HG03457 (cell line): ENCODE measurements at regions not wholly inside any gene's neighbourhood (a gene's known extent, or its start where the extent isn't known, plus 50 kb on each side); places are given as distances from the start of the nearest gene placed in this dataset.
"Not testable (repeated sequence)": the region's sequence is repeated elsewhere in the genome, so short reads cannot be mapped to it uniquely, and the experiment has no call there.

Experiments used
- ATAC-seq: cut with Tn5 transposase; IDR thresholded peaks from one replicate; pipeline ENCODE4 v1.9.1; 2021; ENCODE audit warnings: moderate number of reproducible peaks; ENCODE audit not compliant: unreplicated experiment

DNA sequence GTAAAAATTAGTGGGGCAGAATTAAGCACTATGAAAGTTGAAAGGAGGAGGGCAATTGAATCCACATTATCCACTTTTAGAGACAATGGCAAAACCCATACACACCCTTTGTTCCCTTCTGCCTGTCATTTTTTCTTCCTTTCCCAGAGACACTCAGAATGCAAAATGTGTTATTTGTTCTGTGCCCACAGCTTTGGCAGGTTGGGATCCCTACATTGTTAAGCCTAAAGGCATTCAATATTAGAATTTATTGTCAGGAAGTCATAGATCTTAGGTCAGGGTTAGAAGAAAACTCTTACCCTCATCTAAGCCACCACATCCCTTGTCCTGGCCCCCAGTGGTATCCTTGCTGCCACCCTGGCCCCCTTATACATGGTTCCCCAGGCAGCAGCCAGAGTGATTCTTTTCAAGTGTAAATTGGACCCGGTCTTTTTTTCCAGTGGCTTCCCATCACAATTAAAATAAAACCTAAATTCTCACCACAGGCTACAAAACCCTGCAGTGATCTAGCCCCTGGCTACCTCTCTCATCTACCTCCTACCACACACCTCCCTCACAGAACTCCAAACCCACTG lies 470.1 kb upstream of the ATP11B start:
- ATAC-seq = no peak

DNA sequence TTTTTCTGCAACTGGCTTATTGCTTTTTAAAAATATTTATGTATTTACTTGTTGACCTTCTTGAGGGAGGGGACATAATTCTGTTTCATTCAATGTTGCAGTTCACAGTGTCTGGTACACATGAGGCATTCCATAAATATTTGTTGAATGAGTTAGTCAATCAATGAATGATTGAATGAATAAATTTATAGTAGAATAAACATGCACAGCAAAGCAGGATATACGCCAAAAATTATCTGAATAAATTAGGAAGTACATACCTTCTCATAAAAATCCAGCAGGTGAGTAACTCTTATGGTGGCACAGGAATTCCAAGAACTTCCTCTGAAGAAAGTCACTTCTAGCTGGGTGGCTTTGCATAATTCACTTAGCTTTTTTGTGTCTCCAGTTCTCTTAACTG lies 469.4 kb upstream of the ATP11B start:
- ATAC-seq = no peak

DNA sequence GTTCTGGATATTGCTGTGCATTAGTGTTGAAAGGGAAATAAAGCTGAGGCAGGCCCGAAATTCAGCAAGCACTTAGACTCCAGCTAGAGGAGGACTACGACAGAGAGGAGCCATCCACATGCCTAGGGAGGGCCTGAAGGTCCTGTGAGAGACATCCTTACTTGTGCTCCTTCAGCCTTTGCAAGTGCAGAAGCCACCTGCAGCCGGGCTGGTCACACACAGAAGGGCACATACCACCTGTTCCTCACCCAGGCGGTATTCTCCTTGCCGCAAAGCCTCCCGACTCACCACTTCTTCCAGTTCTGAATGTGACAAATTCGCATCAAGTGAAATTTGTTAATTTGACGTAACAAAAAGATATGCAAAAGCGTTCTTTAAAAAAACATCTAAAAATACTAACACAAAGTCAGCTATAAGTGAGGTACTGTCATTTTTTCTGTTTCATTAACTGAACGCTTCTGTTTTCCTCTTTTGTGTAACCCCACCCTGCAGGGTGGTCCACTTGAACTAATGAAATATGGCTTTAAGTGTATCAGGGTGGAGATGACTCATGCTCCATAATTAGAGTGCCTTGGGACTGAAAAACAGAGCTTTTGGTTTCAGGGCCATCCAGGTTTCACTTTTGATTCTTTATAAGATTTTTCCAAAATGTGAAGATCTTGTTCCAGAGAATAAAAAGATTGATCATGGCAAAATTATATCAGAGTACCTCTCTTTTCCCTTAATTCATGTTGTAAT lies 467.9 kb upstream of the ATP11B start:
- ATAC-seq = no peak

DNA sequence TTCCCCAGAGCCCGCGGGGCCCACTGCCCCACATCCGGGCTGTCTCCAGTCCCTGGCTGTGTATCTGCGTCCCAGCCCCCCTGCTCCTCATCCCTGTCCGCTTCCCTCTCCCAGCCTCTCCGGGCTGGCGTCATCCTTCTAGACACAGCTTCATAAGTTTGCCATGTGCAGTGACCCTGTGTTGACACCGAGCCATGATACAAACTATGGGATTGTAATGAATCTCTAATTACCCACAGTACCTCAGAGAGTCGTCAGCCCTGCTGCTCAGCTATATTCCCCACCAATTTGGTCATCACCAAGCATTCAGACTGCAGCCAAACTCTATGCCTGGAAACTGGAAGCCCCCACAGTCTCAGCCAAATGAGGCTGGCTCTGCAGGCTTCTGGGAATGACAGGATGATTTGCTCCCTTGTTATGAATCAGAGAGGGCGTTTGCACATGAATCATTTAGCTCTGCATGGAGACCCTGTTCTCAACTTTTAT lies 466.1 kb upstream of the ATP11B start:
- no peak for ATAC-seq

DNA sequence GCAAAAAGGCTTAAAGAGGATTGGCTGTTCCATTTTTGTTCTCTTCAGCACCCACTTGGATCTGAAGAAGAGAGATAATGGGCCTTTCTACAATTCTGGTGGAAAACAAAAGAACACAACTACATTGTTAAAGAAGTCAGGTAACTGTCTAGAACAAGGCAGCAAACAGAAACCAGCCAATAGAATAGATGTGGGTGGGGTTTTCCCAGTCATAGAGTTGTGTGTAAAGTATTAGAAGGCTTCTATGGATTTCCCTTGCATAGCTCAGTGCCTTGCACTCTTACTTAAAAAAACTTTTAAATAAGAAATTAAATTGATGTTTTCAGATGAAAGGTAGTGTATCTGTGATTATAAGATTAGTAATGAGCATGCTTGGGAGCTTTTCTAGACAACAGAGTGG lies 462.7 kb upstream of the ATP11B start:
- no peak for ATAC-seq

DNA sequence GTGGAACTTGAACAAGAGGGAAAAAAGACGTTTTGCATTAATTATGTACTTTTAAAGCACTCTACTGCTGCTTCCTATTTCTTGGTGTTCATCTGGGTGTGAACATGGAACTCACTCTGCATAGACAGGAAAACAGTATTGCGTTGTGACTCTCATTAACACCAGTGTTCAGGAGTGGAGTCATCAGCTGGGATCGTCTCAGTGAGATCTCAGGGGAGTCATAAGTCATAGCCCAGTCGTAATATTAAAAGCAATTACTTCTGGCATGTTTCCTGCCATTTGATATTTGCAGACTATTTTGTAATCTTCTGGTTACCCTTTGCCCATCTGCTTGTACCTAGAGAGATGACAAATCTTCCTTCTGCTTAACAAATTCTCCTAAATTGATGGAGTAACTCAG lies 462.0 kb upstream of the ATP11B start:
- no peak for ATAC-seq

DNA sequence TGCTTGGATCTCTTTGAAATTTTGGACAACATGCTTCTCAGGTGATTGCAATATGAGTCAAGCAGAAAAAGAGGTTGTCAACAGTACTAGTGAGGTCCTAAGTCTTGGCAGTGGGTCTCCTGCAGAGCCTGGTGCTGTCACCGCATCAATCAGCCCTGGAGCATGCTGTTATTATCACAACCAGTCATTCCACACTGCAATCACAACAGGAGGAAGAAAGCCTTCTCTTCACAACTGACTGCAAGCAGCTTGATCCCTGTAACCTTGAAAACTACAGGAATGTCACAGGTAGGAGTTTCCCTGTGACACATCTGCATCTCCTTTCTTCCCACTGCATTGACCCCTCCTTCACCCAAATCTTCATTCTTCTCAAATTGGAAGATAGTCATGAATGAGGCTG lies 451.1 kb upstream of the ATP11B start:
- no peak for ATAC-seq

DNA sequence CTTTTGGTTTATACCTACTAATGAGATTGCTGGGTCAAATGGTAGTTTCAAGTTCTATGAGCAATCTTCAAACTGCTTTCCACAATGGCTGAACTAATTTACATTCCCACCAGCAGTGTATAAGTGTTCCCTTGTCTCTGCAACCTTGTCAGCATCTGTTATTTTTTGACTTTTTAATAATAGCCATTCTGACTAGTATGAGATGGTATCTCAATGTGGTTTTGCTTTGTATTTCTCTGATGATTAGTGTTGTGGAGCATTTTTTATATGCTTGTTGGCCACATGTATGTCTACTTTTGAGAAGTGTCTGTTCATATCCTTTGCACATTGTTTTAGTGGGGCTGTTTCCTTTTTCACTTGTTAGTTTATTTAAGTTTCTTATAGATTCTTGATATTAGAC lies 449.3 kb upstream of the ATP11B start:
- not testable (repeated sequence) for ATAC-seq

DNA sequence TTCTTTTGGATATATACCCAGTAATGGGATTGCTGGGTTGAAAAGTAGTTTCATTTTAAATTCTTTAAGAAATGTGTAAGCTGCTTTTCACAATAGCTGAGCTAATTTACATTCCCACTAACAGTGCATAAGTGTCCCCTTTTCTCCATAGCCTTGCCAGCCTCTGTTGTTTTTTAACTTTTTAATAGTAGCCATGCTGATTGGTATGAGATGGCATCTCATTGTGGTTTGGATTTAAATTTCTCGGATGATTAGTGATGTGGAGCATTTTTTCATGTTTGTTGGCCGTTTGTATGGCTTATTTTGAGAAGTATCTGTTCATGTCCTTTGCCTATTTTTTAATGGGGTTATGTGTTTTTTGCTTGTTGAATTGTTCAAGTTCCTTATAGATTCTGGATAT lies 444.3 kb upstream of the ATP11B start:
- ATAC-seq = no peak

DNA sequence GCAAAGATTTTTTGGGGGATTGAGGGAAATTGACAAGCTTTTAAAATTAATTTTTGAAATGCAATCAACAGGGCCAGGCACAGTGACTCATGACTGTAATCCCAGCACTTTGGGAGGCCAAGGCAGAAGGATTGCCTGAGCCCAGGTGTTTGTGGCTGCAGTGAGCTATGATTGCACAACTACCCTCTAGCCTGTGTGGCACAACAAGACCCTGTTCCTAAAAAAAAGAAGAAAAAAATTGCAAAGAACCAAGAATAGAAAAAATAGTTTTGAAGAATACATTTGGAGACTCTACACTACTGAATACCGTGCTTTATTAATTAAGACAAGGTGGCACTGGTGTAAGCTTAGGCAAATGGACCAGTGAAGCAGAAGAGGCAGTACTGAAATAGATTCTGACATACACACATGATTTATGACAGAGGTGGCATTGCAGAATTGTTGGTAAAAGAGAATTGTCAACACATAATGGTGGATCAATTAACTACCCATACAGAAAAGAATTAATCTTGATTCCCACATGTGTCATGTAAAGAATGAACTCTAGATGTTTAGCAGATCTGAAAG lies 443.3 kb upstream of the ATP11B start:
- ATAC-seq = no peak

DNA sequence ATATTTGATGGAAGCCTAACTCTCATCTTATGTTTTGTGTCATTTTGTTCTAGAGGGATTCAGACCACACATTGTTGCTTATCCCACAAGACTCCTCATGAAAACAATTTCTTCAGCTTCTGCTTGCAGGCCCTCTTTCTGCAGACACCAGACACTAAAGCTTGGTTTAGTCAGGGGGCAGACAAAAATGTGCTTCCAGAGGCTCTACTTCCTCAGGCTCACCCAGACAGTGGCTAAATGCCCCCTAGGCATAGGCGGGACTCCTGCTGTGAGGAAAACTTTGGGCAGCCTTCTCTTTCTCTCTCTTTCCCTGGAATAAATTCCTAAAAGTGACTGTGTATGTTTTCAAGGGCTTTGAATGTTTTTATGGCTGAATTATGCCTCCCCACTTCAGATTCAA lies 435.4 kb upstream of the ATP11B start:
- ATAC-seq = no peak

DNA sequence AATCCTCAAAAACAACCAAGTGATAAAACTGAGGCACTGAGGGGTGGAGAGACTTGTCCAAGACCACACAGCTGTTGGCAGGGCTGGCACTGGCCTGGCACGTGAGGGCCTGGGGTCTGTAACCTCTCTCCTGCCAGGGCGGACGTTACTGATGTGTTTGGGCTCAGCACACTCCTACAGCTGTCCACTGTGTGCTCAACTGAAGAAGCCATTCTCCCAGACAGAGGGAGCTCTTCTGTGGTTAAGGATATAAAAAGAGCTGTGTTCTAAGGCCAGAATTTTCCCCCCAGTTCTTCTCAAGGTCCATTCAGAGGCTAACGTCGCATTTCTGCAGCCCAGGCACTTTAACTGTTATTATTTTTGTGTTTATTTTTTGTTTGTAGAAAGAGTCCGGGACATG lies 429.0 kb upstream of the ATP11B start:
- ATAC-seq = no peak

DNA sequence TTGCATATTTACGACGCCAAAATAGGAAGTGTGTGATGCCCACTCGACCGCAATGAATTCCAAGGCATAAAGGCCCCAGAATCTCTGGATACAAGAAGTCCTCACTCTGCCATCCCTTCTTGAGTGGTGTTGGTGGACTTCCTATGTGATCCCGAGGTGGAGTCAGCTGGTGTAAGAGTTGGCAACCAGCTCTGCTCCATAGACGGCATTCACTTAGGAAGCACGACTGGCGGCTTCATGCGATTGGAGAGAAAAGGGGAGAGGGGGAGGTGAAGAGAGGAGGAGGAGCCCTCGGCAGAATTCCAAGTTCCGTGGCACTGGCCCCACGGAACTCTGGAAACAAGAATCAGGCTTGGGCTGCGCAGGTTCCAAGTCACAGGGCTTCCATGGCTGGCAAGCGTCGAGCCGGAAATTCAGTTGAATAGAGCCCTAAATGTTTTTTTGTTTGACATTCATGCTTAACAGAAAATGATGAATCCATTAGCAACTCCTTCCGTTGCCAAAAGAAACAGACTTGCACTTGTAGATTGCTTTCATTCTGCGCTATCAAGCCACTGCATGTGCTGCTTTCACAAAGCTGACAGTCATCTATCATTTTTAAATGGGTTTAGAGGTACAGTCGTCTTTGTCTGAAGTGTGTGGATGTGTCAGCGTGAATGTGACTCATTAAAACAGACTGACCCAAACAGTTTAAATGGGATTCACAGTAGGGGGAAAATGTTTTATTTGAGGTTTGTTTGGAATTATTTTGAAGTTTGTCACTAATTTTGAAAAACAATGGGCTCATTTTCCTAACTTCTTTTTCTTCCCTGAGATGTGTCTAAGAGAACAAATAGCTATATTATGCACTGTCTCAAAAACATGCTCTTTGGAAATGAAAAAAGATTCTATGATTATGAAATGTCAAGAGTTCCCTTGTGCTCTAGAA lies 428.3 kb upstream of the ATP11B start:
- ATAC-seq = no peak

DNA sequence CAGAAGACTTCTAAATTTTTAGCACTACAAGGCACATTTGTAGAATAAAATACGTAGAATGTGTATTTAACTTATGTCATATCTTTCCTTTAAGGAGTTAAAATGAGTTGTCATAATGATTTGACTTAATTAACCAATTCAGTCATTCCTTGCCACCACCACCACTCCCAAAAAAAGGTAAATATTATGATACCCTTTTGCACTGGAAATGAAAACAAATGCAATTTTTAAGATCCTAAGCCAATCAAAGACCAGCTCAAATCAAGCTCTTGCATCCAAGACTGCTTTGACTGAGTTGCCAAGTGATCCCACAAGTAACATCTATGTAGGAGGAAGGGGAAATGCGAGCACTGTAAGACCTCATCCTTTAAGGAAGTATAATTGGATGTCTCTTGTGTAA lies 426.6 kb upstream of the ATP11B start:
- ATAC-seq = no peak

DNA sequence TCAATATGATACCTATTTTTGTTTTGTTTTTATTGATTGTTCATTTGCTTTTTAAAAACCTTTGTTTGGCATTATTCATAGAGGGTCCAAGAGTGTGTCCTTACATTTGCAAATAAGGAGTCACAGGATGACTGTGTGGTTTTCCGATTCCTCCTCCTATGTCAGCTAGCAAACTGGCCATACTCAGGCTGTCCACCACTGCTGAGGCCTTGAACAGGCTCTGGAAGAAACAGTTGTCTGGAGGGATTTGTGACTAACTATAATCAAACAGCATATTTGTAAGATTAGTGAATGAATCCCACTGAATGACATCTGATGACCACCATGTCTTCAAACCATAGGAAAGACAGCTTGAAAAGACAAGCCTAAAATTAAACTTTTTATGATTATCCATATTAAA lies 423.4 kb upstream of the ATP11B start:
- ATAC-seq = no peak

DNA sequence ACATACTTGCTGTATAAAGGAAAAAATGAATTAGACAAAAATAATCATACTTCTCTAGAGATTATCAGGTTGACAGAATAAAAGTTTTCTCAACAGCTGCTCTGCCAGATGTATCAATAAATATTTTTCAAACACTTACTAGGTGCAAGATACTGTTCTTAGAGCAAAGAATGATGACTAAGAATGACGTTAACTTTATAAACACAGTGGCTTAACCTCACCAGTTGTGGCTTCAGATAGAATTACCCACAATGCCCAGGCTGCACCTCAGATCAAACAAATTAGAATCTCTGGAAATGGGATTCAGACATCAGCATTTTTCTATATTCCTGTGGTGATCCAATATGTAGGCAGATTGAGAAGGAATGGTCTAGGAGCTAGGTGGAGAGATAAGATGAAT lies 422.4 kb upstream of the ATP11B start:
- ATAC-seq = no peak

DNA sequence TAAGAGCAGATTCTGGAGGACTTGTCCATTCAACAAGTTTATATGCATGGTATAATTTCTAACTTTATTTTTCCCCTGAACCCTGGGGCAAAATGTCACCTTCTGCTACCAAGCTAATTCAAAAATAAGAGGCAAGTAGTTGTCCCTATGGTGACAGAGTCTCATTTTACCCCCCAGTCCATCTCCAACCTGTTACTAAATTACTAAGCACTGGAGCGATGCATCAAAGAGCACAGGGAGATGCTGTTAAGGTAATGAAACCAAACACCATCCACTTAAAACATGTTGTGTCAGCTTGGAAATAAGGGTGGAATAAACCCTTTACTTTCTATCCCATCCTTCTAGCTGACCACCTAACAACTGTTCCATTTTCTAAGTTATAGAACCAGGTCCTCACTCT lies 417.4 kb upstream of the ATP11B start:
- ATAC-seq = no peak

DNA sequence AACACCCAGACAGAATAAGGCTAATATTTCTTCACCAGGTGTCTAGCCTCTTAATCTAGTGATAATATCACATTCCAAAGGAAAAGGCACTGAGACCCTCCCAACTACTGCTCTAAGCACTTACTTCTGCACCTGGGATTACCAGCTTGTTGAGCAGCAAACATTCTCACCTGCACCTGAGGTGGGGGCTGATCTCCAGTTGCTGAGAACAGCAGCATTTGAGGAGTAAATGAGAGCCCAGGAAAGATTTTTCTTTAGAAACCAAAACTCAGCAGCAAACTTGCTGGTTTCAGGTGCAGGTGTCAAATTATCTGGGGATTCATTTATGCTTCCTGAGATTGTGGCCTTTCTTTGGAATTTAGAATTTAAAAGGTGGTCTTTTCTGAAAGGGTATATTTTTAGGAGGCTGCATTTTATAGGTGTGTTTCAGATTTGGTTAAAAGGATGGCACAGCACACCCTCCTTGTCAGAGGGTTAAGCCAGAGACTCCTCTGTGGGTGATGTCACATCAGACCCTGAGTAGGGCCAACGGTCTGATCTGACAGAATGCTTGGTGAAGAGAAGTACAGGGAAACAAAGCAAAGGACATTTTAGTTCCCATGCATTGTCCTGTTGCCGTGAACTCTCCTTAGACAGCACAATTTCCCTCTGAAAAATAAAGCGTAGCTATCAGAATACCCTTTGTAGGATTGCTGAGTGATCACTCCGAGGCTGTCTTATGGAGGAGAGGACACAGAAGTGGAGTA lies 411.0 kb upstream of the ATP11B start:
- no peak for ATAC-seq

DNA sequence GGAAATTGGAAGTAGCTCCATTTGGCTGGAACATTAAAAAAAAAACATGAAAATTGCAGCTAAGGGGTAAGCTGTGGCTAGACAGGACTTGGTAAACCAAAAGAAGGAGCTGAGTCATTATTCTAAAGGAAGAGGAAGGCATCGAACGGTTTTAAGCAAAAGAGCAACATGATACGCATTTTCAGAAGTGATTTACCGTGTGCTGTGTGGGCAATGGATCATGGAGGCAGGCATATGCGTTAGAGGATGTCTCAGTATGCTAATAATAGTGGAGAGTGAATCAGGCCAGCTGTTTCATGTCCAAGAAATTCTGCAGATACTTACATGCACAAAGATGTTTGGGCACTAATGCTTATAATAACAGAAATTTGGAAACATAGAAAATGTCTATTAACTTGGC lies 409.1 kb upstream of the ATP11B start:
- no peak for ATAC-seq

DNA sequence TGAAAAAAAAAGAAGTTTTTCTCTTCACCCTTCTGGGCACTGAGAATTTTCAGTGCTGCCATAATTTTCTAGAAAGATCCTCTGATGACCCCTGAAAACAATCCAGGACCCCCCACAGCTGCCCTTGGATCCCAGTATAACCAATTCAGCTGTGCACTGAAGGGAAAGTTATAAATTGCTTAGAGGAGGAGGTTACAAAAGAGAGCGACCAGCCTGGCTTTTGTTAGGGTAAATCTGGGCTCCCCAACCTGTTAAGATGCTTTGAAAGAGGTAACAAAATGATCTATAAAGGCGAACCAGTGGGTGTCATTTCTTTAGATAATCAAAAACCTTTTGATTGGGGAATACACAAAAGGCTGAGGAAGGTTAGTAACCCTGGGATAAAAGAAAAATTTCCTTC lies 407.9 kb upstream of the ATP11B start:
- ATAC-seq = no peak

DNA sequence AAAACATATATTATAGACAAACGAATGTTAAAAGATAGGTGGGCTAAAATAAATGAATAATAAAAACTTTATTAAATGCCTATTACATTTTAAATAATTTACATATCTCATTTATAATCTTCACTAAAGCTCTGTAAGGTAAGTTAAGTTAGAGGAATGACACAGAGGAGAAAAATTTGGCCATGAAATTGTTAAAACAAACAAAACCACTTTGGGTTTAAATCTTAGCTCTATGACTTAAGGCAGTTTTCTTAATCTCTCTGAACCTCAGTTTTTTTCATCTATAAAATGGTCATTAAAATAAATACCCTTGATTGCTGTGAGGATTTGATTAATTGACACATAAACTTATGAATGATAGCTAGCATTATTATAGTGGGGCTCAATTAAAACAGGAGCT lies 404.8 kb upstream of the ATP11B start:
- no peak for ATAC-seq
